Upper lobe of left lung (tissue), 4 donors: ENCODE measurements at regions not wholly inside any gene's neighbourhood (a gene's known extent, or its start where the extent isn't known, plus 50 kb on each side); places are given as distances from the start of the nearest gene placed in this dataset.

Source experiments
- POLR2A ChIP-seq, 4 donors: fragments of 450-650 bp; IDR thresholded peaks; one replicate each; pipeline ENCODE4 v1.5.1; 2016 to 2017; ENCODE audit warnings: antibody characterized with exemption in 4 of 4, mild to moderate bottlenecking in 2 of 4
- POLR2AphosphoS5 ChIP-seq, 2 donors: sonication (generic); formaldehyde crosslinking; IDR thresholded peaks; one replicate each; pipeline ENCODE4 v1.5.1; 2017; ENCODE audit warnings: antibody characterized with exemption in 2 of 2
- TF ChIP-seq, protein P1 (sequence below), 6 experiments: fragments of 450-650 bp in 4 of 6; fragments of 200-600 bp in 2 of 6; sonication (generic) in 2 of 6; IDR thresholded peaks; one replicate each; pipeline ENCODE4 v1.5.1; 2016 to 2019; ENCODE audit warnings: antibody characterized with exemption in 6 of 6

DNA sequence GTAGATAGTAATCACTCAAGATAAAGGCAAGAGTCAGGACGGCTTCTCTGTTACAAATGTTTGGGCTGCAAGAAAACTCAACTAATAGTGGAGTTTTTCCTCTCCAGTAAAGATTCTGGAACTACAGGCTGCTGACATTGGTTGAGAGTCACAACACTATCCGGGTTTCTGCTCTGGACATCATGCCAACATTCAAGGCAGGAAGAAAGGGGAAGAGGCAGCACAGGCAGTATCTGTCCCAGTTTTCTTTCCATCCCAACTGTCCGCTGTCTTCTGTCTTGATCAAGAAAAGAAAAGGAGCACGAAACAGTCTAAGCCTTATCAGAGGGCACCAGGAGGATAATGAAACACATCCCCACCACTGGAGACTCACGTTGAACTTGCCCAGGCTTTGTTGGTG lies 132.1 kb downstream of the MAIP1 start:
- TF ChIP-seq POLR2AphosphoS5 (IDR thresholded peaks at IDR 0.05), result no peak
- TF ChIP-seq, protein P1, sequence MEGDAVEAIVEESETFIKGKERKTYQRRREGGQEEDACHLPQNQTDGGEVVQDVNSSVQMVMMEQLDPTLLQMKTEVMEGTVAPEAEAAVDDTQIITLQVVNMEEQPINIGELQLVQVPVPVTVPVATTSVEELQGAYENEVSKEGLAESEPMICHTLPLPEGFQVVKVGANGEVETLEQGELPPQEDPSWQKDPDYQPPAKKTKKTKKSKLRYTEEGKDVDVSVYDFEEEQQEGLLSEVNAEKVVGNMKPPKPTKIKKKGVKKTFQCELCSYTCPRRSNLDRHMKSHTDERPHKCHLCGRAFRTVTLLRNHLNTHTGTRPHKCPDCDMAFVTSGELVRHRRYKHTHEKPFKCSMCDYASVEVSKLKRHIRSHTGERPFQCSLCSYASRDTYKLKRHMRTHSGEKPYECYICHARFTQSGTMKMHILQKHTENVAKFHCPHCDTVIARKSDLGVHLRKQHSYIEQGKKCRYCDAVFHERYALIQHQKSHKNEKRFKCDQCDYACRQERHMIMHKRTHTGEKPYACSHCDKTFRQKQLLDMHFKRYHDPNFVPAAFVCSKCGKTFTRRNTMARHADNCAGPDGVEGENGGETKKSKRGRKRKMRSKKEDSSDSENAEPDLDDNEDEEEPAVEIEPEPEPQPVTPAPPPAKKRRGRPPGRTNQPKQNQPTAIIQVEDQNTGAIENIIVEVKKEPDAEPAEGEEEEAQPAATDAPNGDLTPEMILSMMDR (IDR thresholded peaks at IDR 0.05), result no peak
- no peak for TF ChIP-seq POLR2A (IDR thresholded peaks at IDR 0.05)
